SJCRH30 (cell line): ENCODE measurements at regions not wholly inside any gene's neighbourhood (a gene's known extent, or its start where the extent isn't known, plus 50 kb on each side); places are given as distances from the start of the nearest gene placed in this dataset.

ENCODE experiments used
- DNase-seq, 2 experiments: peaks; one replicate each; pipeline ENCODE4 v3.0.0-alpha.2; 2015 to 2020
- H3K27ac ChIP-seq: fragments of 250-450 bp; sonication (Bioruptor Pico); 2 replicates; pipeline ENCODE4 v1.5.1; 2020; ENCODE audit warnings: mild to moderate bottlenecking, moderate library complexity
- H3K27me3 ChIP-seq: fragments of 250-450 bp; sonication (Bioruptor Pico); 2 replicates; pipeline ENCODE4 v1.5.1; 2020; ENCODE audit warnings: mild to moderate bottlenecking, moderate library complexity
- H3K36me3 ChIP-seq: fragments of 250-450 bp; sonication (Bioruptor Pico); 2 replicates; pipeline ENCODE4 v1.5.1; 2020; ENCODE audit warnings: mild to moderate bottlenecking, moderate library complexity
- H3K4me1 ChIP-seq: fragments of 250-450 bp; sonication (Bioruptor Pico); 2 replicates; pipeline ENCODE4 v1.5.1; 2020; ENCODE audit warnings: mild to moderate bottlenecking, moderate library complexity
- H3K4me3 ChIP-seq: fragments of 250-450 bp; sonication (Bioruptor Pico); 2 replicates; pipeline ENCODE4 v1.5.1; 2020; ENCODE audit warnings: mild to moderate bottlenecking, moderate library complexity
- H3K9me3 ChIP-seq: fragments of 250-450 bp; sonication (Bioruptor Pico); replicated peaks from 2 replicates; pipeline ENCODE4 v1.5.1; 2020; ENCODE audit warnings: mild to moderate bottlenecking, moderate library complexity

DNA sequence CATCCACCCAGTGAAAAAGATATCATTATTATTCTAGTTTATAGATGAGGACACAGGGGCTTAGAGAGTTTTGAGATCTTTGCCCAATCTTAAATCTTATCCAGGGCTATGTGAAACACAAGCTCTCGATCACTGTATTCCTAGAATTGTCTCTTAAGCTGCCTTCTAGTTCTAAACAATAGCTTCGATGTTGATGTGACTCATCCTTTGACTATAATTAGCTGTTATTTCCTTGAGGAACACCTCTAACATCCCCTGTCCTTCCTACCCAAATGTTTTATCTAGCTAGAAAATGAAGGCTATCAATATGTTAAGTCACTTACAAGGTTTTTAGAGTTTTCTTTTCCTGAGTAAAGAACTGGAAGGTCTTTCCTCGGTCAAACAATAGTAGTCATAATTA lies 83.1 kb upstream of the STAC start:
- Histone ChIP-seq H3K4me1 (no peaks in the 10 kb centered on the region), H3K9me3 (no peaks in the 10 kb centered on the region), H3K27me3 (no peaks in the 10 kb centered on the region), H3K4me3 (no peak overlapping the region), H3K27ac (no peak overlapping the region), H3K36me3 (no peaks in the 10 kb centered on the region)
- DNase-seq: no peak

DNA sequence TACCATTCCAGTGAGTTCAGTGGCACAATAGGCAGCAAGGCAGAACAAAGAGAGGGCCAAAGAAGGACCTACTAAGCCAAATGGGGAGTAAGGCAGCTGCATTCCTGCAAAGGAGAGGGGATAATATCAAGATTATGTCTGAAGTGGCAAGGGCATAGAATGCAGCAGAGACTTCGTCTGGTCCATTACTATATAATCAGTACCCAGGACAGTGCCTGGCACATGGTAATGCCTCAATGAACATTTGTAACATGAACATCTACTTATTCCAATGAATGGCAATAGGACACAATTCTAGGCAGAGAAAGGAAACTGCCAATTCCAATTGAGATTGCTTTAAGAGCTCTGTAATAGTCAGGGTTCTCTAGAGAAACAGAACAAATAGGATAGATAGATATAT lies 82.1 kb upstream of the STAC start:
- H3K9me3 ChIP-seq: no peaks in the 10 kb centered on the region
- H3K36me3 ChIP-seq: no peaks in the 10 kb centered on the region
- H3K27ac ChIP-seq: no peak overlapping the region
- H3K4me3 ChIP-seq: no peak overlapping the region
- no peaks in the 10 kb centered on the region for H3K4me1 ChIP-seq
- DNase-seq: no peak
- H3K27me3 ChIP-seq: no peaks in the 10 kb centered on the region

DNA sequence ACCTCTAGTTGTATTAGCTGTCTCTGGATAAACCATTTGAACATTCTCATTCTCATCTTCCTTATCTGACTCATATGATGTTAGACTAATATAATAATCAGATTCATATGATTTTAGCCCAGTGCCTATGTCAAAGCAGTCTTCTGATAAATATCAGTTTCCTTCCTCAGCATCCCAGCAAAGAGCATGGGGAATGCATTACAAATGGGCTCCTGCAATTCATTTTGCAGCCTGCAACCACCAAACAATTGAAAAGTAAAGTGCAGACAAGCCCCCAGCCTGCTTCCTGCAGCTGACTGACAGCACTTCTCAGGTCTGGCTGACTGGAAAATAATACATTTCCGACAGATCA lies 78.2 kb upstream of the STAC start:
- Histone ChIP-seq H3K27me3 (no peaks in the 10 kb centered on the region), H3K4me1 (no peaks in the 10 kb centered on the region), H3K9me3 (no peaks in the 10 kb centered on the region), H3K4me3 (no peak overlapping the region), H3K27ac (no peak overlapping the region), H3K36me3 (no peaks in the 10 kb centered on the region)
- DNase-seq: no peak

DNA sequence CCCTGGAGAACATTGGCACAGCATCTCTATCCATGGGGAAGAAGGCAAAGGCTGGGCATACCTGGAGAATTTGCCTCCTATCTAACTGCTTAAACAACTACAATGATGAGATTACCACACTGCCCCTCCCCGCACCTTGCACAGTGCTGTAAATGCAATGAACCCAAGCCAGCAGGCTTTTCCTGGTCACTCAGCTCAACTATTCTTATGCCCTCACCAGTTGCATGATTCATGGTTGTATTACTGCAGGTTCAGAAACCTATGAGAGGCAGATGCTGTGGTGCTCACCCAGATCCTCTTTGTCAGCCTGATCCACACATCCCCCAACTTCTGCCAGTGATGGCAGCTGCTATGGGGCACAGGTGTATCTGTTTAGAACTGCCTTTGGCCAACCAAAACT lies 77.7 kb upstream of the STAC start:
- no peak for DNase-seq
- Histone ChIP-seq H3K4me1 (no peaks in the 10 kb centered on the region), H3K27me3 (no peaks in the 10 kb centered on the region)

GRCh38 chr3:36303286-36303685 lies 77.0 kb upstream of the STAC start:
- no peaks in the 10 kb centered on the region for H3K27me3 ChIP-seq
- H3K36me3 ChIP-seq: no peaks in the 10 kb centered on the region
- DNase-seq: no peak
- H3K9me3 ChIP-seq: no peaks in the 10 kb centered on the region
- H3K27ac ChIP-seq: no peak overlapping the region
- no peak overlapping the region for H3K4me3 ChIP-seq
- no peaks in the 10 kb centered on the region for H3K4me1 ChIP-seq

More for the DNA sequence above, 77.7 kb upstream of the STAC start:
- no peak overlapping the region for H3K27ac ChIP-seq
- H3K4me3 ChIP-seq: no peak overlapping the region
- no peaks in the 10 kb centered on the region for H3K9me3 ChIP-seq
- H3K36me3 ChIP-seq: no peaks in the 10 kb centered on the region

DNA sequence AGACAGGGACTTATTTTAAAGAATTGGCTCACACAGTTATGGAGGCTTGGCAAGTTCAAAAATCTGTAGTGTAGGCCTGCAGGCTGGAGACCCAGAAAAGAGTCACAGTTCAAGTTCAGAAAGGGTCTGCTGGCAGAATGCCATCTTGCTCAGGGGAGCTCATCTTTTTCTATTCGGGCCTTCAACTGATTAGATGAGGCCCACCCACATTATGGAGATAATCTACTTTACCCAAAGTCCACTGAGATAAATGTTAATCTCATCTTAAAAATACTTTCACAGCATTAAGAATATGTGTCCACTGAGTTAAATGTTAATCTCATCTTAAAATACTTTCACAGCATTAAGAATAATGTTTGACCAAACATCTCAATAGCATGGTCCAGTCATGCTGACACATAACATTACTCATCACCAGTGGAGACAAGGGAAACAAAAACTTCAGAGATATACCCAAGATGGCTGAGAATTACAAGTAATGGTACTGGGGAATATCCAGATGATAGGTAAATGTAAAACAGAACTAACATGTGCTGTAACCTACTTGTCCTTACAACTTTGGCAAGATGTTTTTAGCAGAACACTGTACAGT lies 74.3 kb upstream of the STAC start:
- Histone ChIP-seq H3K36me3 (no peaks in the 10 kb centered on the region), H3K4me3 (no peak overlapping the region), H3K27ac (no peak overlapping the region), H3K9me3 (no peaks in the 10 kb centered on the region), H3K27me3 (no peaks in the 10 kb centered on the region), H3K4me1 (no peaks in the 10 kb centered on the region)
- no peak for DNase-seq

DNA sequence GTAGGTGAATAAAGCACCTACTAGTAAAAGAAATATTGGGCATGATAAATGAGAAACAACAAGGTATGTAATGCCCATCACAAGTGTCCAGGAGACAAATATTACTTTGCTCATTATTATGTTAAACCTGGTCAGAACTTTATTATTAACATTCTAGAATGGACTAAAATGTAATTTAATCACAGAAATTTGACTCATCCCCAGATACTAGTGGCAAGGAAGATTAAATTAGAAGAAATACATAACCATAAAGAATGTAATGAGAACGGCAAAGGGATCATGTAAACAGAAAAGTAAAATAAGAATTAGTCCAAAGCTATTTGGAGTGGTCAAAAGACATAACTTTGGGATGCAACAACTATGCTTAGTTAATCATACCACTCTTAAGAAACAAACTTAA lies 71.2 kb upstream of the STAC start:
- Histone ChIP-seq H3K36me3 (no peaks in the 10 kb centered on the region), H3K4me1 (no peaks in the 10 kb centered on the region), H3K4me3 (no peak overlapping the region), H3K9me3 (no peaks in the 10 kb centered on the region), H3K27me3 (no peaks in the 10 kb centered on the region), H3K27ac (no peak overlapping the region)
- DNase-seq: no peak

DNA sequence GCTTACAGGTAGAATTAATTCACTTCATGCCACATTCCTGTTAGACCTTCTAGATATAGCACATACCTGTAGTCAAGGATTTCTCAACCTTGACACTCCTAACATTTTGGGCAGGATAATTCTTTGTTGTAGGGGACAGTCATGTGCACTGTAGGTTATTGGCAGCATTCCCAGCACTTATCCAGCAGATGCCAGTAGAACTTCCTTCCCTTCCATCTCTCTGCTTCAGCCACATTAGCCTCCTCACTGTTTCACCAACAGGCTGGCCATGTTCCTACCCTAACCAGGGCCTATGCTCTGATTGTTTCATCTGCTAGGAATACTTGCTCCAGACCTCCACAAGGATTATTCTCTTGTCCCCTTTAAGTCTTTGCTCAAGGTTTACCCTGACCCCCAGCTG lies 68.0 kb upstream of the STAC start:
- DNase-seq: no peak
- no peaks in the 10 kb centered on the region for H3K4me1 ChIP-seq
- H3K27me3 ChIP-seq: no peaks in the 10 kb centered on the region
- no peaks in the 10 kb centered on the region for H3K9me3 ChIP-seq
- no peak overlapping the region for H3K4me3 ChIP-seq
- H3K36me3 ChIP-seq: no peaks in the 10 kb centered on the region
- no peak overlapping the region for H3K27ac ChIP-seq

DNA sequence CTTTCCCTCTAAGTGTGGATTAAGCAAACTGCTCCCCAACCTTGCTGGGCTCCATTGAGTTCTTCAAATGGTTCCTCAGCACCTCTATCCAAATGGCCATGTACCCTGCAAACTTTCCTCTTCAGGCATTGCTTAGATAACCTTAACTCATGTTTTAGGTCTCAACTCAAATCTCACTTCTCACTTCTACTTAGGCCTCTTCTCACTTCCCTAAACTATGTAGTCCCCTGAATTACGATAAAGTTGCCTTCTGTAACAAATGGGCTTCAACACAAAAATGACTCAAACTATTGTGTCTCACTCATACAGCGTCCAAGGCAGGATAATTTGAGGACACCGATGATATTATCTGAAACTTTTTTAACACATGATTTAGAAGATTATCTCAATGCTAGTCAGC lies 62.4 kb upstream of the STAC start:
- H3K27ac ChIP-seq: no peak overlapping the region
- H3K4me3 ChIP-seq: no peak overlapping the region
- H3K4me1 ChIP-seq: no peaks in the 10 kb centered on the region
- no peak for DNase-seq
- H3K27me3 ChIP-seq: no peaks in the 10 kb centered on the region
- H3K9me3 ChIP-seq: no peaks in the 10 kb centered on the region
- no peaks in the 10 kb centered on the region for H3K36me3 ChIP-seq

- Histone ChIP-seq H3K36me3 (no peaks in the 10 kb centered on the region), H3K27ac (no peak overlapping the region), H3K4me3 (no peak overlapping the region), H3K4me1 (no peaks in the 10 kb centered on the region), H3K9me3 (no peaks in the 10 kb centered on the region), H3K27me3 (no peaks in the 10 kb centered on the region)
- no peak for DNase-seq
Observed at GRCh38 chr3:36318621-36319200, 61.6 kb upstream of the STAC start.

GRCh38 chr3:36319680-36320079 lies 60.6 kb upstream of the STAC start:
- Histone ChIP-seq H3K4me1 (no peaks in the 10 kb centered on the region), H3K27ac (no peak overlapping the region), H3K9me3 (no peaks in the 10 kb centered on the region), H3K27me3 (no peaks in the 10 kb centered on the region), H3K4me3 (no peak overlapping the region), H3K36me3 (no peaks in the 10 kb centered on the region)
- no peak for DNase-seq
